MM.1S (cell line): ENCODE measurements at regions not wholly inside any gene's neighbourhood (a gene's known extent, or its start where the extent isn't known, plus 50 kb on each side); places are given as distances from the start of the nearest gene placed in this dataset.

Source experiments
- DNase-seq: peaks from one replicate; pipeline ENCODE4 v3.0.0-alpha.2; 2015
- H2AFZ ChIP-seq: fragments of 300-600 bp; sonication (generic); 2 replicates; pipeline ENCODE4 v1.6.0; 2016; ENCODE audit warnings: antibody characterized with exemption, low read length
- H3F3A ChIP-seq: fragments of 300-600 bp; sonication (generic); 2 replicates; pipeline ENCODE4 v1.6.1; 2016; ENCODE audit warnings: mild to moderate bottlenecking, antibody characterized with exemption, low read length, moderate library complexity, mixed read lengths; ENCODE audit not compliant: insufficient read depth
- H3K27ac ChIP-seq: fragments of 300-600 bp; sonication (generic); 2 replicates; pipeline ENCODE4 v1.5.1; 2016; ENCODE audit warnings: mild to moderate bottlenecking, low read length
- H3K27me3 ChIP-seq: fragments of 300-600 bp; sonication (generic); replicated peaks from 2 replicates; pipeline ENCODE4 v1.6.0; 2016; ENCODE audit warnings: low read length; ENCODE audit not compliant: insufficient read depth
- H3K36me3 ChIP-seq: fragments of 300-600 bp; sonication (generic); replicated peaks from 2 replicates; pipeline ENCODE4 v1.6.1; 2016; ENCODE audit warnings: mild to moderate bottlenecking, low read length, mixed read lengths; ENCODE audit not compliant: insufficient read depth
- H3K4me1 ChIP-seq: fragments of 300-600 bp; sonication (generic); 2 replicates; pipeline ENCODE4 v1.6.1; 2016; ENCODE audit warnings: low read length, mixed read lengths
- H3K4me2 ChIP-seq: fragments of 300-600 bp; sonication (generic); 2 replicates; pipeline ENCODE4 v1.6.0; 2016; ENCODE audit warnings: low read depth, low read length
- H3K4me3 ChIP-seq: fragments of 300-600 bp; sonication (generic); 2 replicates; pipeline ENCODE4 v1.5.1; 2016; ENCODE audit warnings: low read length, mixed read lengths
- H3K79me2 ChIP-seq: fragments of 300-600 bp; sonication (generic); 2 replicates; pipeline ENCODE4 v1.6.1; 2016; ENCODE audit warnings: mixed run types, low read length, mixed read lengths
- H3K9ac ChIP-seq: fragments of 300-600 bp; sonication (generic); 2 replicates; pipeline ENCODE4 v1.6.1; 2016; ENCODE audit warnings: low read length, mixed read lengths
- H3K9me2 ChIP-seq: fragments of 300-600 bp; sonication (generic); replicated peaks from 2 replicates; pipeline ENCODE4 v1.6.1; 2016; ENCODE audit warnings: mild to moderate bottlenecking, low read length, mixed read lengths; ENCODE audit not compliant: insufficient read depth
- H3K9me3 ChIP-seq: fragments of 300-600 bp; sonication (generic); replicated peaks from 2 replicates; pipeline ENCODE4 v1.6.1; 2016; ENCODE audit warnings: mild to moderate bottlenecking, low read length, mixed read lengths; ENCODE audit not compliant: insufficient read depth
- H4K20me1 ChIP-seq: fragments of 300-600 bp; sonication (generic); 2 replicates; pipeline ENCODE4 v1.6.1; 2016; ENCODE audit warnings: mild to moderate bottlenecking, low read length, moderate library complexity, mixed read lengths; ENCODE audit not compliant: insufficient read depth
- EZH2 ChIP-seq: fragments of 300-600 bp; sonication (generic); optimal IDR thresholded peaks from 2 replicates; pipeline ENCODE3; 2017; ENCODE audit warnings: low read depth, mild to moderate bottlenecking, antibody characterized with exemption, low read length, mixed read lengths
- EZH2phosphoT487 ChIP-seq: fragments of 300-600 bp; sonication (generic); IDR thresholded peaks from 2 replicates; pipeline ENCODE4 v1.6.1; 2018; ENCODE audit warnings: antibody characterized with exemption, low read length
- TF ChIP-seq, protein P1 (sequence below): fragments of 300-600 bp; sonication (generic); IDR thresholded peaks from 2 replicates; pipeline ENCODE4 v1.5.1; 2016; ENCODE audit warnings: antibody characterized with exemption, low read length, mixed read lengths

DNA sequence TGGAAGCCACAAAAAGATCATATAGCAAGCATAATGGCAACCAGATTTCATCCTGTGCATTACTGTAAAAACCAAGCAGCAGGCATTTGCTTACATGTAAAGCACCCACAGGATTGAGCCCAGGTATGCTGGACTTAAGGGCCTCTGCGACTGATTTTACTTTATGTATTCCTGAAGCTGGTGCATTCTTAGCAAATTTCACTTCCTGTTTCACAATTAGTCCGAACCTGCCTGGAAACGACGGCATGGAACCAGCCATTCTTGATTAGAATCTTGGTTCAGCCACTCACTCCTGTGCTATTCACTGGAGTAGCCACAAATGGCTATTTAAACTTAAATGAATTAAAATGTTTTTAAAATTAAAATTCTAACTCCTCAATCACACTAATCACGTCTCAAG, 239.2 kb downstream of the NUAK1 start:
- no peaks in the 10 kb centered on the region for H3K9me2 ChIP-seq
- H3K4me2 ChIP-seq, result peak overlapping the region; percentile 10; the same call in 1 of the 2 replicates
- 0 out of 2 replicates have a peak, but pooled peaks cover 4% of the 10 kb centered on the region for H3K4me1 ChIP-seq
- H3K27me3 ChIP-seq, result no peaks in the 10 kb centered on the region
- no peaks in the 10 kb centered on the region for H4K20me1 ChIP-seq
- no peaks in the 10 kb centered on the region for H3K79me2 ChIP-seq
- no peaks in the 10 kb centered on the region for H3K9me3 ChIP-seq
- TF ChIP-seq, protein P1, sequence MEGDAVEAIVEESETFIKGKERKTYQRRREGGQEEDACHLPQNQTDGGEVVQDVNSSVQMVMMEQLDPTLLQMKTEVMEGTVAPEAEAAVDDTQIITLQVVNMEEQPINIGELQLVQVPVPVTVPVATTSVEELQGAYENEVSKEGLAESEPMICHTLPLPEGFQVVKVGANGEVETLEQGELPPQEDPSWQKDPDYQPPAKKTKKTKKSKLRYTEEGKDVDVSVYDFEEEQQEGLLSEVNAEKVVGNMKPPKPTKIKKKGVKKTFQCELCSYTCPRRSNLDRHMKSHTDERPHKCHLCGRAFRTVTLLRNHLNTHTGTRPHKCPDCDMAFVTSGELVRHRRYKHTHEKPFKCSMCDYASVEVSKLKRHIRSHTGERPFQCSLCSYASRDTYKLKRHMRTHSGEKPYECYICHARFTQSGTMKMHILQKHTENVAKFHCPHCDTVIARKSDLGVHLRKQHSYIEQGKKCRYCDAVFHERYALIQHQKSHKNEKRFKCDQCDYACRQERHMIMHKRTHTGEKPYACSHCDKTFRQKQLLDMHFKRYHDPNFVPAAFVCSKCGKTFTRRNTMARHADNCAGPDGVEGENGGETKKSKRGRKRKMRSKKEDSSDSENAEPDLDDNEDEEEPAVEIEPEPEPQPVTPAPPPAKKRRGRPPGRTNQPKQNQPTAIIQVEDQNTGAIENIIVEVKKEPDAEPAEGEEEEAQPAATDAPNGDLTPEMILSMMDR, result no peak
- TF ChIP-seq EZH2phosphoT487, result no peak
- no peak for TF ChIP-seq EZH2
- no peak overlapping the region for H3K4me3 ChIP-seq
- H2AFZ ChIP-seq, result no peak overlapping the region
- no peaks in the 10 kb centered on the region for H3F3A ChIP-seq
- H3K27ac ChIP-seq, result no peak overlapping the region
- H3K36me3 ChIP-seq, result no peaks in the 10 kb centered on the region
- no peak overlapping the region for H3K9ac ChIP-seq
- DNase-seq, result peak; percentile 34

DNA sequence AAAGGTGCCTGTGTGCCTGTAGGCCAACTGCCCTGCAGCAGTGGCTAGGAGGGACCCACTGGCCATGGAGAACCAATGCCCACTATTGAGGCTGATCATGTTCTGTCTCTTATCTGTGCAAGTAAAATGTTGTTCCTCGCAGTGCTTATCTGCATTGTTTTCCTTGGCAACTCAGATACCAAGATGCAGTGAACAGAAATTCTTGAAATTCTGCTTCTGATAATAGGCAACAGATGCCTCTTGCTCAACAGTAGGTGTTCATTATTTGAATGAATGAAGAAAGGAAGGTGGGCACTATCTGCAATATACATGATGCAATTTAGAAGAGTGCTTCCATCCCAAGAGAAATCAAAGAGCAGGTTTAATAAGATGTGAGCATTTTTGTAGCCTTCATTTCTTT, 232.2 kb downstream of the NUAK1 start:
- no peak for DNase-seq
- no peak overlapping the region for H3K9ac ChIP-seq
- H3K9me3 ChIP-seq, result no peaks in the 10 kb centered on the region
- H3K4me1 ChIP-seq, result no peaks in the 10 kb centered on the region
- H3K4me3 ChIP-seq, result no peak overlapping the region
- no peaks in the 10 kb centered on the region for H3K36me3 ChIP-seq
- H3K27ac ChIP-seq, result no peak overlapping the region
- no peaks in the 10 kb centered on the region for H3K27me3 ChIP-seq
- no peak overlapping the region for H3K4me2 ChIP-seq
- H4K20me1 ChIP-seq, result no peaks in the 10 kb centered on the region
- H3K79me2 ChIP-seq, result no peaks in the 10 kb centered on the region
- no peaks in the 10 kb centered on the region for H3K9me2 ChIP-seq
- no peak overlapping the region for H2AFZ ChIP-seq
- TF ChIP-seq, protein P1, result no peak
- TF ChIP-seq EZH2 (no peak), EZH2phosphoT487 (no peak)
- H3F3A ChIP-seq, result no peaks in the 10 kb centered on the region

DNA sequence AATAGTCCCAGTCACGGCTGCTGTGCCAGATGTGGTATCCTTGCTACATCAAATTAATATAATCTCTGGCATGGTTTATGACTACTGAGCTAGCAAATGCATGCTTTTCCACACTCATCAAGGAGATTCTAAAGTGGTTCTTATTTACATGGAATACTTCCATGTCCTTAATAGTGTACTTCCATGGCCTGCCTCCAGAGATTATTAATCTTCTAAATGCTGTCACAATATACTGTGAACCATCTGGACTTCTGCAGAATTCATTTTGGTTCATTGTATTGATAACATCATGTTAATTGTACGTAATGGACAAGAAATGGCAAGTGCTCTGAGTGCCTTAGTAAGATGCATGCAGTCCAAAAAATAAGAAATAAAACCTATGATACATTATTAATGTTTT, 230.8 kb downstream of the NUAK1 start:
- Histone ChIP-seq H2AFZ (no peak overlapping the region), H3K9me3 (no peaks in the 10 kb centered on the region), H3K4me1 (no peaks in the 10 kb centered on the region), H3K4me2 (no peak overlapping the region), H3K79me2 (no peaks in the 10 kb centered on the region), H4K20me1 (no peaks in the 10 kb centered on the region), H3F3A (no peaks in the 10 kb centered on the region), H3K9me2 (no peaks in the 10 kb centered on the region), H3K27ac (no peak overlapping the region), H3K27me3 (no peaks in the 10 kb centered on the region), H3K4me3 (no peak overlapping the region), H3K9ac (no peak overlapping the region), H3K36me3 (no peaks in the 10 kb centered on the region)
- no peak for DNase-seq
- TF ChIP-seq, protein P1, result no peak
- TF ChIP-seq EZH2phosphoT487 (no peak), EZH2 (no peak)
